ENCODE measurements at regions not wholly inside any gene's neighbourhood (a gene's known extent, or its start where the extent isn't known, plus 50 kb on each side); places are given as distances from the start of the nearest gene placed in this dataset.

DNA sequence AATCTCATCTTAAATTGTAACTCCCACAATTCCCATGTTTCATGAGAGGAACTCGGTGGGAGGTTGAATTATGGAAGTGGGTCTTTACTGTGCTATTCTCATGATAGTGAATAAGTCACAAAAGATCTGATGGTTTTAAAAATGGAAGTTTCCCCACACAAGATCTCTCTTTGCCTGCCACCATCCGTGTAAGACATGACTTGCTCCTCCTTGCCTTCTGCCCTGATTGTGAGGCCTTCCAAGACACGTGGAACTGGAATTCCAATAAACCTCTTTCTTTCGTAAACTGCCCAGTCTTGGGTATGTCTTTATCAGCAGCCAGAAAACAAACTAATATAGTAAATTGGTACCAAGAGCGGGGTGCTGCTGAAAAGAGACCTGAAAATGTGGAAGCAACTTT is 761.6 kb upstream of the RGS18 start:
- H3K27me3 ChIP-seq = no peaks in the 10 kb centered on the region
- DNase-seq = no peak
- no peak overlapping the region for H3K4me3 ChIP-seq
- H3K4me1 ChIP-seq = no peaks in the 10 kb centered on the region
- TF ChIP-seq EP300 (IDR thresholded peaks at IDR 0.05) = no peak
- no peak for TF ChIP-seq CTCF (IDR thresholded peaks at IDR 0.05)
- ATAC-seq (ENCODE audit: low FRiP score in 2 of 2) = no peak
- H3K27ac ChIP-seq = no peak overlapping the region
- H3K36me3 ChIP-seq = no peaks in the 10 kb centered on the region
- 78 to 87% methylated on average over 5 of the region's 5 CpGs for WGBS, 2 donors
- peaks cover 0 to 5% (median 0%) of the 10 kb centered on the region in 4 donors for H3K9me3 ChIP-seq

DNA sequence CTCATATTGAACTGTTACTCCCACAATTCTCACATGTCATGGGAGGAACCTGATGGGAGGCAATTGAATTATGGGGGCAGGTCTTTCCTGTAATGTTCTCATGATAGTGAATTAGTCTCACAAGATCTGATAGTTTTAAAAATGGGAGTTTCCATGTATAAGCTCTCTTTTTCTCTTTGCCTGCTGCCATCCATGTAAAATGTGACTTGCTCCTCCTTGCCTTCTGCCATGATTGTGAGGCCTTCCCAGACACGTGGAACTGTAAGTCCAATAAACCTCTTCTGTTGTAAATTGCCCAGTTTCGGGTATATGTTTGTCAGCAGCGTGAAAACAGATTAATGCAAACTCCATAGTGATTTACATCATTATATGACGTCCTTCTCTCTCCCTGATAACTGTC is 759.7 kb upstream of the RGS18 start:
- no peak overlapping the region for H3K27ac ChIP-seq
- no peaks in the 10 kb centered on the region for H3K4me1 ChIP-seq
- no peak for ATAC-seq (ENCODE audit: low FRiP score in 2 of 2)
- DNase-seq = no peak
- H3K4me3 ChIP-seq = no peak overlapping the region
- no peaks in the 10 kb centered on the region for H3K36me3 ChIP-seq
- H3K9me3 ChIP-seq = peaks cover 0 to 5% (median 0%) of the 10 kb centered on the region in 4 donors
- 83% methylated on average over 4 of the region's 4 CpGs for WGBS, 2 donors
- no peaks in the 10 kb centered on the region for H3K27me3 ChIP-seq
- TF ChIP-seq POLR2A (IDR thresholded peaks at IDR 0.05) (no peak), EP300 (IDR thresholded peaks at IDR 0.05) (no peak), POLR2AphosphoS5 (IDR thresholded peaks at IDR 0.05) (no peak), CTCF (IDR thresholded peaks at IDR 0.05) (no peak)

GRCh38 chr1:191405417-191405816 is 752.8 kb upstream of the RGS18 start:
- Histone ChIP-seq H3K27ac (no peak overlapping the region), H3K9me3 (no peaks in the 10 kb centered on the region), H3K36me3 (no peaks in the 10 kb centered on the region), H3K4me3 (no peak overlapping the region), H3K4me1 (no peaks in the 10 kb centered on the region), H3K27me3 (no peaks in the 10 kb centered on the region)
- 61 to 74% methylated on average over 3 of the region's 3 CpGs for WGBS, 2 donors
- ATAC-seq (ENCODE audit: low FRiP score in 2 of 2) (no peak), DNase-seq (no peak)
- TF ChIP-seq EP300 (IDR thresholded peaks at IDR 0.05) = no peak
- no peak for TF ChIP-seq CTCF (IDR thresholded peaks at IDR 0.05)
- TF ChIP-seq POLR2AphosphoS5 (IDR thresholded peaks at IDR 0.05) = no peak
- TF ChIP-seq POLR2A (IDR thresholded peaks at IDR 0.05) = no peak

- no peaks in the 10 kb centered on the region for H3K9me3 ChIP-seq
- WGBS, 2 donors = 77 to 83% methylated on average over 2 of the region's 2 CpGs
- H3K4me3 ChIP-seq = no peak overlapping the region
- DNase-seq = no peak
- no peak for TF ChIP-seq POLR2AphosphoS5 (IDR thresholded peaks at IDR 0.05)
- no peak for TF ChIP-seq POLR2A (IDR thresholded peaks at IDR 0.05)
- no peak for TF ChIP-seq CTCF (IDR thresholded peaks at IDR 0.05)
- TF ChIP-seq EP300 (IDR thresholded peaks at IDR 0.05) = no peak
- H3K36me3 ChIP-seq = no peaks in the 10 kb centered on the region
- no peaks in the 10 kb centered on the region for H3K4me1 ChIP-seq
- no peaks in the 10 kb centered on the region for H3K27me3 ChIP-seq
- H3K27ac ChIP-seq = no peak overlapping the region
- no peak for ATAC-seq (ENCODE audit: low FRiP score in 2 of 2)
Measured at GRCh38 chr1:191414981-191415640, 743.2 kb upstream of the RGS18 start.

- no peaks in the 10 kb centered on the region for H3K4me1 ChIP-seq
- H3K9me3 ChIP-seq = no peaks in the 10 kb centered on the region
- no peaks in the 10 kb centered on the region for H3K36me3 ChIP-seq
- TF ChIP-seq POLR2AphosphoS5 (IDR thresholded peaks at IDR 0.05) (no peak), CTCF (IDR thresholded peaks at IDR 0.05) (no peak), EP300 (IDR thresholded peaks at IDR 0.05) (no peak), POLR2A (IDR thresholded peaks at IDR 0.05) (no peak)
- whole genome bisulfite sequencing, 2 donors = 65 to 68% methylated on average over 1 of the region's 1 CpG
- no peaks in the 10 kb centered on the region for H3K27me3 ChIP-seq
- no peak overlapping the region for H3K4me3 ChIP-seq
- ATAC-seq (ENCODE audit: low FRiP score in 2 of 2) (no peak), DNase-seq (no peak)
- no peak overlapping the region for H3K27ac ChIP-seq
Measured at GRCh38 chr1:191419842-191420241, 738.4 kb upstream of the RGS18 start.

All from upper lobe of left lung (tissue), 6 donors.